Neural progenitor cell (in vitro differentiated cells): ENCODE measurements at regions not wholly inside any gene's neighbourhood (a gene's known extent, or its start where the extent isn't known, plus 50 kb on each side); places are given as distances from the start of the nearest gene placed in this dataset.

Experiments used
- EZH2 ChIP-seq: fragments of 200-600 bp; sonication (generic); IDR thresholded peaks from 2 replicates; pipeline ENCODE4 v1.6.1; 2017; ENCODE audit warnings: antibody characterized with exemption, mild to moderate bottlenecking, moderate library complexity
- EZH2phosphoT487 ChIP-seq: fragments of 200-600 bp; sonication (generic); IDR thresholded peaks from 2 replicates; pipeline ENCODE4 v1.6.1; 2017; ENCODE audit warnings: antibody characterized with exemption
- TF ChIP-seq, protein P1 (sequence below): fragments of 200-600 bp; sonication (generic); IDR thresholded peaks from 2 replicates; pipeline ENCODE4 v1.5.1; 2017; ENCODE audit warnings: antibody characterized with exemption, mild to moderate bottlenecking

DNA sequence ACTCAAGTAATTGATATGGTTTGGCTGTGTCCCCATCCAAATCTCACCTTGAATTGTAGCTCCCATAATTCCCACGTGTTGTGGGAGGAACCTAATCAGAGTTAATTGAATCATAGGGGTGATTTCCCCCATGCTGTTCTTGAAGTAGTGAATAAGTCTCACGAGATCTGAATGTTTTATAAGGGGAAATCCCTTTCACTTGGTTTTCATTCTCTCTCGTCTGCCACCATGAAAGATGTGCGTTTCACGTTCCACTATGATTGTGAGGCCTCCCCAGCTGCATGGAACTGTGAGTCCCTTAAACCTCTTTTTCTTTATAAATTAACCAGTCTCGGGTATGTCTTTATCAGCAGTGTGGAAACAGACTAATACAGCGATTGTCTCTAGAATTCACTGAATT is 135.4 kb downstream of the BACH1 start:
- TF ChIP-seq, protein P1, sequence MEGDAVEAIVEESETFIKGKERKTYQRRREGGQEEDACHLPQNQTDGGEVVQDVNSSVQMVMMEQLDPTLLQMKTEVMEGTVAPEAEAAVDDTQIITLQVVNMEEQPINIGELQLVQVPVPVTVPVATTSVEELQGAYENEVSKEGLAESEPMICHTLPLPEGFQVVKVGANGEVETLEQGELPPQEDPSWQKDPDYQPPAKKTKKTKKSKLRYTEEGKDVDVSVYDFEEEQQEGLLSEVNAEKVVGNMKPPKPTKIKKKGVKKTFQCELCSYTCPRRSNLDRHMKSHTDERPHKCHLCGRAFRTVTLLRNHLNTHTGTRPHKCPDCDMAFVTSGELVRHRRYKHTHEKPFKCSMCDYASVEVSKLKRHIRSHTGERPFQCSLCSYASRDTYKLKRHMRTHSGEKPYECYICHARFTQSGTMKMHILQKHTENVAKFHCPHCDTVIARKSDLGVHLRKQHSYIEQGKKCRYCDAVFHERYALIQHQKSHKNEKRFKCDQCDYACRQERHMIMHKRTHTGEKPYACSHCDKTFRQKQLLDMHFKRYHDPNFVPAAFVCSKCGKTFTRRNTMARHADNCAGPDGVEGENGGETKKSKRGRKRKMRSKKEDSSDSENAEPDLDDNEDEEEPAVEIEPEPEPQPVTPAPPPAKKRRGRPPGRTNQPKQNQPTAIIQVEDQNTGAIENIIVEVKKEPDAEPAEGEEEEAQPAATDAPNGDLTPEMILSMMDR, result no peak
- TF ChIP-seq EZH2 (no peak), EZH2phosphoT487 (no peak)
